Gastroesophageal sphincter (tissue), 3 donors: ENCODE measurements at regions not wholly inside any gene's neighbourhood (a gene's known extent, or its start where the extent isn't known, plus 50 kb on each side); places are given as distances from the start of the nearest gene placed in this dataset.

Experiments used
- EP300 ChIP-seq: sonication (generic); formaldehyde crosslinking; IDR thresholded peaks from one replicate; pipeline ENCODE4 v1.6.1; 2017; ENCODE audit warnings: antibody characterized with exemption, mild to moderate bottlenecking
- POLR2A ChIP-seq, 2 donors: fragments of 450-650 bp; IDR thresholded peaks; one replicate each; pipeline ENCODE4 v1.6.1; 2017; ENCODE audit warnings: antibody characterized with exemption in 2 of 2, mild to moderate bottlenecking in 2 of 2, moderate library complexity in 1 of 2
- POLR2AphosphoS5 ChIP-seq: sonication (generic); formaldehyde crosslinking; IDR thresholded peaks from one replicate; pipeline ENCODE4 v1.6.1; 2017; ENCODE audit warnings: antibody characterized with exemption
- TF ChIP-seq, protein P1 (sequence below), 4 experiments: fragments of 200-600 bp in 2 of 4; fragments of 450-650 bp in 2 of 4; sonication (generic) in 1 of 4; IDR thresholded peaks; one replicate each; pipeline ENCODE4 v1.5.1; 2017 to 2019; ENCODE audit warnings: antibody characterized with exemption in 4 of 4, mild to moderate bottlenecking in 2 of 4, moderate library complexity in 2 of 4

DNA sequence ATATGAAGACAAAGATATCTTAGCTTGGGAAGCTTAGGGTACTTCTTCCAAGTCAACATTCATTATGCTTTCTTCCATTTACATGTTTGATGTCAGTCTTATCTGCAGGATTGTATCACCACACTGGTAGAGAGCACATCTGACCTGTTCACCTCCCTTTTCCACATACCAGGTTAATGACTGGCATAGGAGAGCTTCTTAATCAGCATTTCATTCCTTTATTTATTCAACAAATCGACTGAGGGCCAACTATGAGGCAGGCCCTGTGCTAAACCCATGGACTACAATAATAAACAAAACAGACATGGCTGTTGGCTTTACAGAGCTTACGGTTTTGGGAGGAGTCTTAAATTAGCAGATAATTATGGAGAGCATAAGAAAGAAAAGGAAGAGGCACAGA lies 378.1 kb upstream of the CDH11 start:
- TF ChIP-seq, protein P1, sequence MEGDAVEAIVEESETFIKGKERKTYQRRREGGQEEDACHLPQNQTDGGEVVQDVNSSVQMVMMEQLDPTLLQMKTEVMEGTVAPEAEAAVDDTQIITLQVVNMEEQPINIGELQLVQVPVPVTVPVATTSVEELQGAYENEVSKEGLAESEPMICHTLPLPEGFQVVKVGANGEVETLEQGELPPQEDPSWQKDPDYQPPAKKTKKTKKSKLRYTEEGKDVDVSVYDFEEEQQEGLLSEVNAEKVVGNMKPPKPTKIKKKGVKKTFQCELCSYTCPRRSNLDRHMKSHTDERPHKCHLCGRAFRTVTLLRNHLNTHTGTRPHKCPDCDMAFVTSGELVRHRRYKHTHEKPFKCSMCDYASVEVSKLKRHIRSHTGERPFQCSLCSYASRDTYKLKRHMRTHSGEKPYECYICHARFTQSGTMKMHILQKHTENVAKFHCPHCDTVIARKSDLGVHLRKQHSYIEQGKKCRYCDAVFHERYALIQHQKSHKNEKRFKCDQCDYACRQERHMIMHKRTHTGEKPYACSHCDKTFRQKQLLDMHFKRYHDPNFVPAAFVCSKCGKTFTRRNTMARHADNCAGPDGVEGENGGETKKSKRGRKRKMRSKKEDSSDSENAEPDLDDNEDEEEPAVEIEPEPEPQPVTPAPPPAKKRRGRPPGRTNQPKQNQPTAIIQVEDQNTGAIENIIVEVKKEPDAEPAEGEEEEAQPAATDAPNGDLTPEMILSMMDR (IDR thresholded peaks at IDR 0.05) = no peak
- no peak for TF ChIP-seq POLR2A (IDR thresholded peaks at IDR 0.05)
- no peak for TF ChIP-seq POLR2AphosphoS5
- TF ChIP-seq EP300 = no peak
